Mammary epithelial cell (primary cell): ENCODE measurements at regions not wholly inside any gene's neighbourhood (a gene's known extent, or its start where the extent isn't known, plus 50 kb on each side); places are given as distances from the start of the nearest gene placed in this dataset.

Source experiments
- EZH2 ChIP-seq: IDR thresholded peaks from 2 replicates; pipeline ENCODE4 v1.6.1; 2012; ENCODE audit warnings: low read length, inconsistent platforms, borderline replicate concordance
- TF ChIP-seq, protein P1 (sequence below), 2 donors: IDR thresholded peaks in 1 of 2; conservative IDR thresholded peaks in 1 of 2; 2 replicates each; pipeline ENCODE4 v1.5.1; 2011 to 2012; ENCODE audit warnings: inconsistent platforms in 2 of 2, low read length in 2 of 2, mild to moderate bottlenecking in 2 of 2, control low read depth in 1 of 2, low read depth in 1 of 2; ENCODE audit not compliant: insufficient read depth in 1 of 2; ENCODE audit errors: extremely low read depth in 1 of 2

DNA sequence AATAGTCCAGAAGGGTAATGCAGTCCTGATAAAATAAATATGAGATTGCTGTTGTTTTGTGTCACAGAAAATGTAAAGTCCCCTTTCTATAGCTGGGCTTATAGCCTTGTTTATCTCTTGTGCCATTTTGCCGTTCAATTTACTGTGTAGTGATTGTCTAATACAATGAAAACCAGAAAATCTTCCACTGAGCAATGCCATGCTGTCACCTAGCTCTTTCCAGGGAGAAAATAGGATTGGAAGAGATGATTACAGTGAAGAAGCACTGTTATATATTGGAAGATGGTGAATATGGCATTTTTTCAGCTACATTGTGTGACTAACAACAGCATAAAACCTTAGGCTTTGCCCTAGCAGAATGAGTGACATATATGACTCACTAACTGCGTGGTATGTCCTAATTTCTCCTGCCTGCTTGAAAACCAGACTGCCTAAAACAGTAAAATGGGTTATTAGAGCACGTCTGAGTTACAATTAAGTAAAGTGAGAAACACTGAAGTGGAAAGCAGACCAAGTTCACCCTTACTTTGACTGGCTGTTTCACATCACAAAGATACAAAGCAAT is 332.4 kb upstream of the ZP4 start:
- TF ChIP-seq, protein P1, sequence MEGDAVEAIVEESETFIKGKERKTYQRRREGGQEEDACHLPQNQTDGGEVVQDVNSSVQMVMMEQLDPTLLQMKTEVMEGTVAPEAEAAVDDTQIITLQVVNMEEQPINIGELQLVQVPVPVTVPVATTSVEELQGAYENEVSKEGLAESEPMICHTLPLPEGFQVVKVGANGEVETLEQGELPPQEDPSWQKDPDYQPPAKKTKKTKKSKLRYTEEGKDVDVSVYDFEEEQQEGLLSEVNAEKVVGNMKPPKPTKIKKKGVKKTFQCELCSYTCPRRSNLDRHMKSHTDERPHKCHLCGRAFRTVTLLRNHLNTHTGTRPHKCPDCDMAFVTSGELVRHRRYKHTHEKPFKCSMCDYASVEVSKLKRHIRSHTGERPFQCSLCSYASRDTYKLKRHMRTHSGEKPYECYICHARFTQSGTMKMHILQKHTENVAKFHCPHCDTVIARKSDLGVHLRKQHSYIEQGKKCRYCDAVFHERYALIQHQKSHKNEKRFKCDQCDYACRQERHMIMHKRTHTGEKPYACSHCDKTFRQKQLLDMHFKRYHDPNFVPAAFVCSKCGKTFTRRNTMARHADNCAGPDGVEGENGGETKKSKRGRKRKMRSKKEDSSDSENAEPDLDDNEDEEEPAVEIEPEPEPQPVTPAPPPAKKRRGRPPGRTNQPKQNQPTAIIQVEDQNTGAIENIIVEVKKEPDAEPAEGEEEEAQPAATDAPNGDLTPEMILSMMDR (conservative IDR thresholded peaks at IDR 0.05 in 1 of 2, IDR thresholded peaks at IDR 0.05 in 1 of 2; ENCODE audit: extremely low read depth in 1 of 2, insufficient read depth in 1 of 2, low read depth in 1 of 2, low read length in 2 of 2): no peak
- no peak for TF ChIP-seq EZH2
